GM18517 (cell line): ENCODE measurements at regions not wholly inside any gene's neighbourhood (a gene's known extent, or its start where the extent isn't known, plus 50 kb on each side); places are given as distances from the start of the nearest gene placed in this dataset.
A peak's percentile ranks its signal among the peaks of the same experiment; 100 is the strongest.
"Not testable (repeated sequence)": the region's sequence is repeated elsewhere in the genome, so short reads cannot be mapped to it uniquely, and the experiment has no call there.

Experiments
- ATAC-seq: cut with Tn5 transposase; IDR thresholded peaks from one replicate; pipeline ENCODE4 v1.9.1; 2021; ENCODE audit warnings: mild to moderate bottlenecking, moderate library complexity; ENCODE audit not compliant: unreplicated experiment

- ATAC-seq = peak; percentile 84
Measured at GRCh38 chr3:177449360-177450006, 252.2 kb upstream of the TBL1XR1 start.

DNA sequence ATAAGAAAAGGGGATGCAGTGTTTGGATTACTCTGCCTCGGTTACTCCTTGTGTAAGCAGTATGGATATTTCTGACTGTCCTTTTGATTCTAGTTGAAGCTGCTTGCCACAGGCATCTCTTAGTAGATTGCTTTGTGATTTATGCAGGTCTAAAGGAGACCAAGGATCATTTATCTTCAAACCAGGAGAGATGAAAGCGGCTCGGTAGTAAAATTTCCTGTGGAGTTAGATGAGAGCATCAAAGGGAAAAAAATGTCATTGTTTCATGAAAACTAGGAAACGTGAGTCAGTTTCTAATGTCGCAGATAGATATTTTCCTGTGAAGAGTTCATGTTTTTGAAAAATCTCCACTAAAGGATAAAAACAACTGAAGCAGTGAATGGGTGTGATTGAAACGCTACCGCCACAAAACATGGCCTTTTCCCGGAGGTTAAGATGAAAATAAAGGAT is 254.0 kb upstream of the TBL1XR1 start:
- no peak for ATAC-seq

DNA sequence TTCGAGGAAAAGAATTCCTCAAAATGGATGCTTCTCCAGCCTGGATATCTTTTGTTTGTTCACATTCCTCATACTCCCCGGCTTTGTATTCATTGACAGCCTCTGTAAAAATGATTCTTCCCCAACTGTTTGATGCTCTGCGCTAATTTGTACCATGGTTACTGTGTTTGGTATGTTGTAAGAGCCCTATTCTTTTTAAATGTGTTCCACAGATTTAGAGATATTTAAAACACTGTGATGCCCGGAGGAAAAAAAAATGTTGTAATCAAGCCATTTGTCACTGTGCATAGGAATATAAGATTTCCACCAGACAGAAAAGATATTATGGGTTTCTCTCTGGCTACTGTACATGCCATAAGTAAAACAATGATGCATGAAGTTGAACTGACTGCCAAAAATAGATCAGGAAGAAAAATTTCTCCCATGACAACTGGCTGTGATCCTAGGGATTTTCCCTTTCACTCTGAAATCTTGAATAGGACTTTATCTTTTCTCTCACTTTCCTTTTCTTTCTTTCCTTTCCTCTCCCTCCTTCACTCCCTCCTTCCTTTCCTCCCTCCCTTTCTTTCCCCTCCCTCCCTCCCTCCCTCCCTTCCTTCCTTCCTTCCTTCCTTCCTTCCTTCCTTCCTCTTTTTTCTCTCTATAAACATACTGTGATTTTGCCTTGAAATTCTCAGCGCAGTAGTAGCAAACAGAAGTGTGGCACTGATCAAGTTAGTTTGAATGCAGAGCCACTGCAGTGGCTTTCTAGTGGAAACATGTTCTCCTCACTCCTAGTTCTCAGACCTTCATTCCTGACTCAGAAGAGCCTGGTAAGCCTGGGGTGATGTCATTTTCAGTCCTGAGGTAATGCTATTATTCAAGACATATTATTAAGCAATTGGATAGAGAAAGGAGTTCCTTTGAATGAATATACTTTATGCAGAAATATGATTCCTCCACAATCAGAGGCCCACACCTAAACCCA is 254.9 kb upstream of the TBL1XR1 start:
- ATAC-seq = no peak

GRCh38 chr3:177452831-177453450 is 255.7 kb upstream of the TBL1XR1 start:
- no peak for ATAC-seq

DNA sequence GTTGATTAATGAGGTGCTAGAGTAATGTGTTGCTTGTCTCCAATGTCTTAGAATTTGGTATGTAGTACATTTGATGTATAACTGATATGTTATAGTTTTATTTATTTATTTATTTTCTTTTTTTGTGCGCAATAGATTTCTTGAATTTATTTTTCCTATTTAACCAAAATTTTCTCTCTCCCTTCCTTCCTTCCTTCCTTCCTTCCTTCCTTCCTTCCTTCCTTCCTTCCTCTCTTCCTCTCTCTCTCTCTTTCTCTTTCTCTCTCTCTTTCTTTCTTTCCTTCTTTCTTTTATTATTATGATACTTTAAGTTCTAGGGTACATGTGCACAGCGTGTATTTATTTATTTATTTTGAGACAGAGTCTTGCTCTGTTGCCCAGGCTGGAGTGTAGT is 256.2 kb upstream of the TBL1XR1 start:
- ATAC-seq = no peak

DNA sequence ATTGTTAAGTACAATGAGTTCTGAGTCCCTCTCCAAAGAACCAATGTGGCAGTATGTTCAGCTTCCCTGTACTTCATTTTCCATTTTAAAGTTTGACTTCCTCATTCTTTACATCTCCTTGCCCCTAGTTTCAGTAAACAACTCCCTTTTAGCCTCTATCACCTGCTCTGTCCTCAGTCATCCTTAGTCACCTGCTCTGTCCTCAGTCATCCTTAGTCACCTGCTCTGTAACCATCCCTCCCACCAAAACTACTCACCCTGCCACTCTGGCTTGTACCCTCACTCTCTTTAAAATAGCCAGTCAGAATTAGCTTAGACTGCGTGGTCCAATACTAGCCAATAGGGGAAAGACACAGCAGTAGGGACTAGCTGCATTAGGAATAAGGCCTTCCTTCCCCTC is 259.9 kb upstream of the TBL1XR1 start:
- ATAC-seq = not testable (repeated sequence)

DNA sequence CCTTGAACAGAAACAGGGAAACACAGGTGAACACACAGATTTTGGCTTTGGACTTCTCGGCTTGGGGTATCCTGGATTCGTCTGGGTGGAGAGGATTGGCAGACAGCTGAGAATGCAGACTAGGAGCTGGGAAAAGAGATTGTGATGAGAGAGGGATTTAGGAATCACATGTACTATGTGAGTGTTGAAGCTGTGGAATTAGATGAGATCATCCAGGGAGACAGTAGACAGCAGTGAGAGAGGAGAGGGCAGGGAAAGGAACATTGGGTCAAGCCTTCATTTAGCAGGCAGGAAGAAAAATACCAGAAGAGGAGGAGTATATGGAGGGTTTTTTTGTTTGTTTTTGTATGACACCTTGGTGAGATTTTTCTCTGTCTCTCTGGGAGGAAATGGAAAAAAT is 262.1 kb upstream of the TBL1XR1 start:
- no peak for ATAC-seq

- no peak for ATAC-seq
Measured at GRCh38 chr3:177460047-177460446, 262.8 kb upstream of the TBL1XR1 start.

- ATAC-seq = no peak
Measured at GRCh38 chr3:177461765-177462164, 264.5 kb upstream of the TBL1XR1 start.

- not testable (repeated sequence) for ATAC-seq
Measured at GRCh38 chr3:177463341-177463740, 266.1 kb upstream of the TBL1XR1 start.

- ATAC-seq = no peak
Measured at GRCh38 chr3:177463863-177464262, 266.6 kb upstream of the TBL1XR1 start.

- ATAC-seq = no peak
Measured at GRCh38 chr3:177464392-177465256, 267.3 kb upstream of the TBL1XR1 start.

- no peak for ATAC-seq
Measured at GRCh38 chr3:177465257-177465642, 268.0 kb upstream of the TBL1XR1 start.

- no peak for ATAC-seq
Measured at GRCh38 chr3:177466074-177466473, 268.8 kb upstream of the TBL1XR1 start.

DNA sequence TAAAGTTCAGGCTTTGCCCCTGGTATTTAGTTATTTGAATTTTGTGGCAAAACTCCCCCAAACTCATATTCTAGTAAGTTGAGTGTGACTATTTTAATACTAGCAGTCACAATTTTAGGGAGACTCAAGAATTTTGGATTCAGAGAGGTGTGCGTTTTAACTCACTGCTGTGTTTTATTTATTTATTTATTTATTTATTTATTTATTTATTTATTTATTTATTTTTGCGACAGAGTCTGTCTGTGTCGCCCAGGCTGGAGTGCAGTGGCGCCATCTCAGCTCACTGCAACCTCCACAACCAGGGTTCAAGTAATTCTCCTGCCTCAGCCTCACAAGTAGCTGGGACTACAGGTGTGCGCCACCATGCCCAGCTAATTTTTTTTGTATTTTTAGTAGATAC is 269.3 kb upstream of the TBL1XR1 start:
- not testable (repeated sequence) for ATAC-seq

DNA sequence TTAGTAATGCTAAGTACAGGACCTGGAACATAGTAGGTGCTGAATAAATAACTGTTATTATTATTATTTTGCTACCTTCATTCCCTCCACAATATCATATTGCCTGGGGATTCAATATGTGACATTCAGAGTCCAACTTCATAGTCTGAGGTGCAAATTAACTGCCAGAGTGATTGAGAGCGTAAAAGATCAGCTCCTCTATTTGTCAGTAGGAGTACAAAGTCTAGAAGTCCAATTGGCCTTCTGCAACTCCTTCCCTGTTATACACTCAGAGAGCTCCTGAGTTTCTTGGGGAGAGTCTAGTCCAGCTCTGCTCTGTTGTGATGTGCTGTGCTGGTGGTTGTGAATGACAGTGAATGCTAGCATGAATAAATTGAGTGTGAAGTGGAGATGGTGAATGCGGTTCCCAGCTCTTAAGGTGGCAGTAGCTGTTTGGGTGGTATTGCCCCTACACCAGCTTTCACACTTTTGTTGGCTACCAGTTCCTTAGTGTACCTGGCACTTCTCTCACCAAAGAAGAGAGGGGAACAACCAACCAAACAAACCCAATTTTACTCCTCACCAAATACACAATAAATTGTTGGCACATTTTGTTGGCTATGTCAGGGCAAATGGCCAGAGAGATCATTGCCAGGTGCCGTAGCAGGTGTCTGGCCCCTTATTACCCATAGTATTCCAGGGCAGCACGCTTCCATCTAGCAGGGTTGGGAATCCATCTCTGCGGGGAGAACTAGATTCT is 270.1 kb upstream of the TBL1XR1 start:
- no peak for ATAC-seq

GRCh38 chr3:177468331-177468730 is 271.0 kb upstream of the TBL1XR1 start:
- ATAC-seq = no peak

GRCh38 chr3:177468816-177469215 is 271.5 kb upstream of the TBL1XR1 start:
- no peak for ATAC-seq

DNA sequence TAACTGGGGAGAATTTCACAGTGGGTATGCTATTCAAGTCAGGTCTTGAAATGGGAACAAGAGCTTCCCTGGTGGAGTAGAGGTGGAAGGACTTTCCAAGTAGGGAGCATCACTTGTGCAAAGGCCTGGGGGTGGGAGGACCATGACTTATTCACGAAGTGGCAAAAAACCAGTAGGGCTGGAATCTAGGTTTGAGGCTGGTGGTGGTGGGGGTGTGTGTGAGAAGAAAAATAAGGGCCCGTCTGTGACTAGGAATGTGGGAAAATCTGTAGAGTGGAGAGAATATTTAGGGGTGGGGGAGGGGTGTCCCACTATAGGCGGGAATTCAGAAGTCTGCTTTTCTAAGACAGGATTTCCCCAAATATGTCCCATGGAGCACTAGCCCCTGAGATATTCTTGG is 271.9 kb upstream of the TBL1XR1 start:
- ATAC-seq = no peak
